Testis (tissue), 2 donors: ENCODE measurements at regions not wholly inside any gene's neighbourhood (a gene's known extent, or its start where the extent isn't known, plus 50 kb on each side); places are given as distances from the start of the nearest gene placed in this dataset.

Experiments used
- POLR2A ChIP-seq: fragments of 450-650 bp; IDR thresholded peaks from one replicate; pipeline ENCODE4 v1.6.1; 2017; ENCODE audit warnings: antibody characterized with exemption, mild to moderate bottlenecking, moderate library complexity
- TF ChIP-seq, protein P1 (sequence below), 3 experiments: fragments of 450-650 bp in 2 of 3; fragments of 200-600 bp in 1 of 3; sonication (generic) in 1 of 3; IDR thresholded peaks; one replicate each; pipeline ENCODE4 v1.5.1; 2016 to 2019; ENCODE audit warnings: antibody characterized with exemption in 3 of 3, mild to moderate bottlenecking in 2 of 3, moderate library complexity in 1 of 3

DNA sequence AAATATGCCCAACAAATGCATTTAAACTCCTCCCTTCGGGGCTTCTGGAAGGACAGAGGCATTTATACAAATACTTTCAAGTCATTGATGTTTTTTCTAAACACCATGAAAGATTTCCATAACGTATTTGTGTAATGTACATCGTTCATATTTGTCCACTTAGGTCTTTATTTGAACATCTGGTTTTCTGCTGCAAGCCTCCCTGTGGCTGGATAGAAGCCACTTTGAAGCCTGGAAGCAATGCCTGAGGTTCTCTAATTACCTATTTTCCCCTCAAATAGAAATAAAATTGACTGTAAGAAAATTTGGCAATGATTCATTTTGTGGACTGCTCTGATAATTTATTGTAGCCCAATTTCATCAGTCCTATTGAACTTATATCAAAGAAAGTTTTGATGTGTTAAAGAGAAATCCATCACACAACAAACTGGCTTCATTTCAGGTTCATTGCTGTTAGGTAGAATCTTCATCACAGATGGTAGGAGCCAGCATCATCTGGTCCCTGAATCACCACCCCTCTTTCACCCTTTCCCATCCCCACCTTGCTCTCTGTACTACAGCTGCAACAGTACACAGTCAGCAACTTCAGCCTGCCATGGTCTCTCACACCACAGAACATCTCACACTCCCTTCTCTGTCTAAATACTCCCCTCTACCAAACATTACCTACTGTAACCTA lies 186.0 kb upstream of the MGMT start:
- no peak for TF ChIP-seq POLR2A
- TF ChIP-seq, protein P1, sequence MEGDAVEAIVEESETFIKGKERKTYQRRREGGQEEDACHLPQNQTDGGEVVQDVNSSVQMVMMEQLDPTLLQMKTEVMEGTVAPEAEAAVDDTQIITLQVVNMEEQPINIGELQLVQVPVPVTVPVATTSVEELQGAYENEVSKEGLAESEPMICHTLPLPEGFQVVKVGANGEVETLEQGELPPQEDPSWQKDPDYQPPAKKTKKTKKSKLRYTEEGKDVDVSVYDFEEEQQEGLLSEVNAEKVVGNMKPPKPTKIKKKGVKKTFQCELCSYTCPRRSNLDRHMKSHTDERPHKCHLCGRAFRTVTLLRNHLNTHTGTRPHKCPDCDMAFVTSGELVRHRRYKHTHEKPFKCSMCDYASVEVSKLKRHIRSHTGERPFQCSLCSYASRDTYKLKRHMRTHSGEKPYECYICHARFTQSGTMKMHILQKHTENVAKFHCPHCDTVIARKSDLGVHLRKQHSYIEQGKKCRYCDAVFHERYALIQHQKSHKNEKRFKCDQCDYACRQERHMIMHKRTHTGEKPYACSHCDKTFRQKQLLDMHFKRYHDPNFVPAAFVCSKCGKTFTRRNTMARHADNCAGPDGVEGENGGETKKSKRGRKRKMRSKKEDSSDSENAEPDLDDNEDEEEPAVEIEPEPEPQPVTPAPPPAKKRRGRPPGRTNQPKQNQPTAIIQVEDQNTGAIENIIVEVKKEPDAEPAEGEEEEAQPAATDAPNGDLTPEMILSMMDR (IDR thresholded peaks at IDR 0.05) = no peak
